ENCODE measurements at regions not wholly inside any gene's neighbourhood (a gene's known extent, or its start where the extent isn't known, plus 50 kb on each side); places are given as distances from the start of the nearest gene placed in this dataset.
"Not testable (repeated sequence)": the region's sequence is repeated elsewhere in the genome, so short reads cannot be mapped to it uniquely, and the experiment has no call there.

GRCh38 chr10:118902656-118903055 lies 126.9 kb upstream of the NANOS1 start:
- TF ChIP-seq ZBTB17 (tag by site-specific recombination; IDR thresholded peaks at IDR 0.05); CTCF (tag by site-specific recombination; IDR thresholded peaks at IDR 0.05); ZNF513 (tag by site-specific recombination; IDR thresholded peaks at IDR 0.05); ZBTB20 (tag by site-specific recombination; IDR thresholded peaks at IDR 0.05); ZFP69B (tag by site-specific recombination; IDR thresholded peaks at IDR 0.05); ZNF704 (tag by site-specific recombination; IDR thresholded peaks at IDR 0.05); ZNF830 (tag by site-specific recombination; IDR thresholded peaks at IDR 0.05; ENCODE audit: low read depth): not testable (repeated sequence)
